Astrocyte (in vitro differentiated cells and primary cell): ENCODE measurements at regions not wholly inside any gene's neighbourhood (a gene's known extent, or its start where the extent isn't known, plus 50 kb on each side); places are given as distances from the start of the nearest gene placed in this dataset.

Experiments used
- CTCF ChIP-seq: IDR thresholded peaks from 2 replicates; pipeline ENCODE4 v1.5.1; 2011; ENCODE audit warnings: low read depth, mild to moderate bottlenecking, inconsistent platforms, low read length, moderate library complexity; ENCODE audit not compliant: insufficient read depth
- EZH2 ChIP-seq: IDR thresholded peaks from 2 replicates; pipeline ENCODE4 v1.6.1; 2012; ENCODE audit warnings: mild to moderate bottlenecking, low read length, inconsistent platforms; ENCODE audit not compliant: insufficient read depth

DNA sequence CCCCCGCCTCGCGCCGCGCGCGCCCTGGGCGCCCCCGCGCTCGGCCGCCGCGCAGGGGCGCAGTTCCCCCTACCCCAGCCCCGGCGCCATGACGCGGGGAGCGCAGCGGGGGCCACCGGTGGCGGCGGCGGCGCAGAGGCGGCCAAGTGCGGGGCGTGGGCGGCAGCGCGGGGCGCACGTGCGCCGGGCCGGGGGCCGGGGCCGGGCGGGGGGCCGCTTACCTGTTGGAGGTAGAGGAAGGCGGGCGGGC, 108.3 kb downstream of the ENGASE start:
- TF ChIP-seq CTCF (no peak), EZH2 (no peak)
